ENCODE measurements at regions not wholly inside any gene's neighbourhood (a gene's known extent, or its start where the extent isn't known, plus 50 kb on each side); places are given as distances from the start of the nearest gene placed in this dataset.

- BruUV-seq (replicated peaks) = no TSS peak
- WGBS (ENCODE audit: insufficient coverage, low coverage, missing lambda C conversion rate) = 0% methylated on average over 3 of the region's 3 CpGs
- no peak for FAIRE-seq
Measured at GRCh38 chr4:147194604-147195003, 248.9 kb upstream of the TTC29 start.

More at GRCh38 chr4:147194604-147195003, 248.9 kb upstream of the TTC29 start:
- ChIA-PET POLR2A (no interaction called here), CTCF (ENCODE audit: low intra/inter-chr PET ratio) (no interaction called here)
- Histone ChIP-seq H3K9me1 (ENCODE audit: control insufficient read depth, insufficient read depth, low read length) (no peaks in the 10 kb centered on the region), H3K4me3 (no peak overlapping the region), H3K9me3 (replicated peaks; ENCODE audit: control insufficient read depth, insufficient read depth, low read depth, low read length) (no peaks in the 10 kb centered on the region), H3K9ac (ENCODE audit: insufficient read depth in 1 of 2, low read depth in 2 of 2, low read length in 2 of 2) (no peak overlapping the region), H3K79me2 (ENCODE audit: control insufficient read depth, insufficient read depth, low read length) (no peaks in the 10 kb centered on the region), H3K27me3 (ENCODE audit: control insufficient read depth in 2 of 2, insufficient read depth in 2 of 2, low read length in 2 of 2) (no peaks in the 10 kb centered on the region), H2AFZ (ENCODE audit: low read depth, low read length) (no peak overlapping the region), H3K36me3 (ENCODE audit: control insufficient read depth, insufficient read depth, low read length) (no peaks in the 10 kb centered on the region), H4K20me1 (replicated peaks; ENCODE audit: control insufficient read depth, insufficient read depth, low read length) (no peaks in the 10 kb centered on the region), H3K27ac (ENCODE audit: extremely low read depth, low read depth, low read length) (no peak overlapping the region), H3K4me1 (replicated peaks in 1 of 2; ENCODE audit: control insufficient read depth in 2 of 2, insufficient read depth in 2 of 2, low read length in 2 of 2) (no peaks in the 10 kb centered on the region), H3K4me2 (ENCODE audit: insufficient read depth, low read length) (no peak overlapping the region)
- no peak for ATAC-seq
- in situ Hi-C loops (cut with MboI) (no loop called here), intact Hi-C loops (cut with micrococcal nuclease) (no loop called here)
- TF ChIP-seq SP1 (CRISPR knock-in tag; IDR thresholded peaks at IDR 0.05) (no peak), BRF2 (IDR thresholded peaks at IDR 0.05; ENCODE audit: borderline replicate concordance, insufficient read depth, insufficient read length) (no peak), FIP1L1 (IDR thresholded peaks at IDR 0.05; ENCODE audit: low read depth, low read length, poor library complexity, severe bottlenecking) (no peak), CCNT2 (IDR thresholded peaks at IDR 0.05; ENCODE audit: borderline replicate concordance, extremely low read depth, insufficient read length, low read depth, low read length) (no peak), GATAD2A (IDR thresholded peaks at IDR 0.05) (no peak)
- TF ChIP-seq, protein P1, sequence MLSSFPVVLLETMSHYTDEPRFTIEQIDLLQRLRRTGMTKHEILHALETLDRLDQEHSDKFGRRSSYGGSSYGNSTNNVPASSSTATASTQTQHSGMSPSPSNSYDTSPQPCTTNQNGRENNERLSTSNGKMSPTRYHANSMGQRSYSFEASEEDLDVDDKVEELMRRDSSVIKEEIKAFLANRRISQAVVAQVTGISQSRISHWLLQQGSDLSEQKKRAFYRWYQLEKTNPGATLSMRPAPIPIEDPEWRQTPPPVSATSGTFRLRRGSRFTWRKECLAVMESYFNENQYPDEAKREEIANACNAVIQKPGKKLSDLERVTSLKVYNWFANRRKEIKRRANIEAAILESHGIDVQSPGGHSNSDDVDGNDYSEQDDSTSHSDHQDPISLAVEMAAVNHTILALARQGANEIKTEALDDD (IDR thresholded peaks at IDR 0.05) = no peak
- no peak for DNase-seq (ENCODE audit: extremely low read depth in 1 of 4, low spot score in 3 of 4)
